Suprapubic skin (tissue), 4 donors: ENCODE measurements at regions not wholly inside any gene's neighbourhood (a gene's known extent, or its start where the extent isn't known, plus 50 kb on each side); places are given as distances from the start of the nearest gene placed in this dataset.

Experiments
- POLR2A ChIP-seq, 2 donors: fragments of 450-650 bp; IDR thresholded peaks; one replicate each; pipeline ENCODE4 v1.6.1; 2017; ENCODE audit warnings: antibody characterized with exemption in 2 of 2, mild to moderate bottlenecking in 2 of 2, moderate library complexity in 2 of 2
- POLR2AphosphoS5 ChIP-seq, 3 donors: sonication (generic); formaldehyde crosslinking; IDR thresholded peaks; one replicate each; pipeline ENCODE4 v1.6.1; 2017; ENCODE audit warnings: antibody characterized with exemption in 3 of 3

DNA sequence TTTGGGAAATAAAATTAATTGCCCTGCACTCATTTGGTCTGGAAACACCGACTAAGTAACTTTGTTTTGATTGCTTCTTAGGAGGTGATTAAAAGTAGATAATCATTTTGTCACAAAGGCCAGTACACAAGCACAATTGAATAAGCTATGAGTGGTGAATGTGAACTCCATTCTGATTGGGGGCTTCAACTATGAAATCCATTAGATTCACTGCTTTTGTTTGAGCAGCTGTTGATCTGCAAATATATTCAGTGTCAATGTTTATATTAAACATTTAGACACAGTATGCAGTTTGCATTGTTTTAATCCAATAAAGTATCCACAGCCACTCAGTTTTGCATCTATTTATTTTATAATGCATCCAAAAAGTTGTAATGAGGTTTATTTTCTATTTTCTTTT lies 817.5 kb downstream of the CDH11 start:
- TF ChIP-seq POLR2A (IDR thresholded peaks at IDR 0.05) (no peak), POLR2AphosphoS5 (IDR thresholded peaks at IDR 0.05) (no peak)
